B cell (primary cell): ENCODE measurements at regions not wholly inside any gene's neighbourhood (a gene's known extent, or its start where the extent isn't known, plus 50 kb on each side); places are given as distances from the start of the nearest gene placed in this dataset.

ENCODE experiments used
- ATAC-seq: fragments of 200-7000 bp; cut with Tn5 transposase; one replicate; pipeline ENCODE4 v1.10.0; 2021; ENCODE audit warnings: low read depth, mild to moderate bottlenecking, moderate number of reproducible peaks, moderate library complexity
- CTCF ChIA-PET: fragments of 350-600 bp; sonication (Branson Sonifier 250); formaldehyde crosslinking; loops from one replicate; lab custom pipeline; 2021; ENCODE audit warnings: antibody characterized with exemption, inconsistent platforms; lab: Charles Lee
- POLR2A ChIA-PET: fragments of 350-600 bp; sonication (Branson Sonifier 250); formaldehyde crosslinking; loops from one replicate; lab custom pipeline; 2021; ENCODE audit warnings: antibody characterized with exemption; lab: Charles Lee
- DNase-seq: peaks from one replicate; pipeline ENCODE4 v3.0.0; 2013
- H2AFZ ChIP-seq: 2 replicates; pipeline ENCODE4 v1.6.1; 2012; ENCODE audit warnings: mild to moderate bottlenecking, low read depth, low read length; ENCODE audit not compliant: insufficient read depth, poor library complexity, severe bottlenecking
- H3K27ac ChIP-seq, 2 donors: 1 replicate in 1 of 2; 2 replicates in 1 of 2; pipeline ENCODE4 v1.5.1; 2012 to 2013; ENCODE audit warnings: low read length in 2 of 2, mild to moderate bottlenecking in 2 of 2, moderate library complexity in 1 of 2
- H3K27me3 ChIP-seq, 4 experiments: fragments of 200-600 bp in 1 of 4; sonication (generic) in 1 of 4; replicated peaks in 1 of 4; 1 replicate in 2 of 4; 2 replicates in 2 of 4; pipeline versions ENCODE4 v1.6.1 to v1.7.0; 2013 to 2016; ENCODE audit warnings: low read length in 3 of 4, mild to moderate bottlenecking in 2 of 4, mixed read lengths in 1 of 4, moderate library complexity in 1 of 4; ENCODE audit not compliant: insufficient read depth in 4 of 4, control insufficient read depth in 3 of 4; ENCODE audit errors: control extremely low read depth in 1 of 4
- H3K36me3 ChIP-seq, 2 experiments: replicated peaks in 1 of 2; 1 replicate in 1 of 2; 2 replicates in 1 of 2; pipeline versions ENCODE4 v1.6.1 to v1.7.1; 2013; ENCODE audit warnings: low read length in 1 of 2; ENCODE audit not compliant: insufficient read depth in 2 of 2, control insufficient read depth in 1 of 2; ENCODE audit errors: control extremely low read depth in 1 of 2, extremely low read depth in 1 of 2
- H3K4me1 ChIP-seq, 2 donors: fragments of 200-600 bp in 1 of 2; sonication (generic) in 1 of 2; 1 replicate in 1 of 2; 2 replicates in 1 of 2; pipeline versions ENCODE4 v1.5.1 to v1.6.1; 2013 to 2017; ENCODE audit warnings: low read length in 2 of 2; ENCODE audit not compliant: control insufficient read depth in 2 of 2, insufficient read depth in 2 of 2
- H3K4me2 ChIP-seq: replicated peaks from 2 replicates; pipeline ENCODE3; 2012; ENCODE audit warnings: mild to moderate bottlenecking, low read depth, low read length; ENCODE audit not compliant: poor library complexity, severe bottlenecking
- H3K4me3 ChIP-seq, 5 experiments: fragments of 200-600 bp in 1 of 5; sonication (generic) in 1 of 5; 1 replicate in 3 of 5; 2 replicates in 2 of 5; pipeline versions ENCODE4 v1.5.1 to v1.7.0; 2011 to 2016; ENCODE audit warnings: low read length in 4 of 5, mild to moderate bottlenecking in 4 of 5, low read depth in 2 of 5, control low read depth in 1 of 5, moderate library complexity in 1 of 5; ENCODE audit not compliant: insufficient read depth in 1 of 5; ENCODE audit errors: control extremely low read depth in 1 of 5, extremely low read depth in 1 of 5
- H3K79me2 ChIP-seq: fragments of 200-600 bp; sonication (generic); one replicate; pipeline ENCODE4 v1.6.0; 2016; ENCODE audit warnings: low read length; ENCODE audit not compliant: control insufficient read depth, insufficient read depth
- H3K9ac ChIP-seq: fragments of 200-600 bp; sonication (generic); 2 replicates; pipeline ENCODE4 v1.6.1; 2017; ENCODE audit warnings: mild to moderate bottlenecking, low read length, moderate library complexity
- H3K9me3 ChIP-seq, 3 donors: one replicate each; pipeline versions ENCODE4 v1.6.1 to v1.7.1; 2013; ENCODE audit warnings: low read length in 2 of 3; ENCODE audit not compliant: control insufficient read depth in 2 of 3, insufficient read depth in 1 of 3; ENCODE audit errors: control extremely low read depth in 1 of 3
- H4K20me1 ChIP-seq: 2 replicates; pipeline ENCODE4 v1.6.0; 2012; ENCODE audit warnings: mild to moderate bottlenecking, low read length; ENCODE audit not compliant: insufficient read depth, control insufficient read depth, poor library complexity, severe bottlenecking
- H3K27ac Mint-ChIP-seq: one replicate; pipeline ENCODE4 v1.8.0; 2021; ENCODE audit warnings: mixed read lengths
- H3K27me3 Mint-ChIP-seq: one replicate; pipeline ENCODE4 v1.8.0; 2021; ENCODE audit warnings: mixed read lengths
- H3K4me1 Mint-ChIP-seq: one replicate; pipeline ENCODE4 v1.8.0; 2021; ENCODE audit warnings: mixed read lengths
- H3K4me3 Mint-ChIP-seq: one replicate; pipeline ENCODE4 v1.8.0; 2021; ENCODE audit warnings: mixed read lengths
- H3K9me3 Mint-ChIP-seq: one replicate; pipeline ENCODE4 v1.8.0; 2022; ENCODE audit warnings: mixed read lengths; ENCODE audit not compliant: insufficient read depth
- CTCF ChIP-seq: fragments of 200-600 bp; IDR thresholded peaks from one replicate; pipeline ENCODE4 v1.8.0; 2022; ENCODE audit warnings: antibody characterized with exemption, mild to moderate bottlenecking
- EZH2 ChIP-seq: IDR thresholded peaks from 2 replicates; pipeline ENCODE4 v1.6.1; 2012; ENCODE audit warnings: borderline replicate concordance, low read depth, mild to moderate bottlenecking, moderate library complexity, low read length; ENCODE audit not compliant: insufficient read depth, poor library complexity, severe bottlenecking
- intact Hi-C: fragments of 100-400 bp; cut with micrococcal nuclease; formaldehyde crosslinking; loops from one replicate; pipeline ENCODE4 v1.10.0; 2022

GRCh38 chr3:117407317-117407716 lies 697.7 kb downstream of the TUSC7 start:
- H3K79me2 ChIP-seq = no peaks in the 10 kb centered on the region
- no peaks in the 10 kb centered on the region for H3K27me3 Mint-ChIP-seq
- intact Hi-C loops = no loop called here
- H3K9me3 Mint-ChIP-seq = no peaks in the 10 kb centered on the region
- H3K4me3 ChIP-seq = no peak overlapping the region
- H3K27me3 ChIP-seq = no peaks in the 10 kb centered on the region
- POLR2A ChIA-PET = no interaction called here
- no peak overlapping the region for H3K9ac ChIP-seq
- H3K36me3 ChIP-seq = no peaks in the 10 kb centered on the region
- no peak overlapping the region for H3K27ac ChIP-seq
- no peak overlapping the region for H3K27ac Mint-ChIP-seq
- DNase-seq = no peak
- H3K4me3 Mint-ChIP-seq = no peak overlapping the region
- no peak overlapping the region for H2AFZ ChIP-seq
- no peaks in the 10 kb centered on the region for H4K20me1 ChIP-seq
- no peak overlapping the region for H3K4me2 ChIP-seq
- TF ChIP-seq CTCF (peak; percentile 13), EZH2 (no peak)
- no peak for ATAC-seq
- H3K4me1 ChIP-seq = no peaks in the 10 kb centered on the region
- H3K9me3 ChIP-seq = no peaks in the 10 kb centered on the region
- CTCF ChIA-PET = no interaction called here
- no peaks in the 10 kb centered on the region for H3K4me1 Mint-ChIP-seq

GRCh38 chr3:117408811-117409210 lies 699.2 kb downstream of the TUSC7 start:
- no peak overlapping the region for H2AFZ ChIP-seq
- Mint-ChIP-seq H3K9me3 (no peaks in the 10 kb centered on the region), H3K27ac (no peak overlapping the region), H3K4me1 (no peaks in the 10 kb centered on the region), H3K27me3 (no peaks in the 10 kb centered on the region), H3K4me3 (no peak overlapping the region)
- no peak overlapping the region for H3K4me3 ChIP-seq
- no peaks in the 10 kb centered on the region for H3K36me3 ChIP-seq
- ATAC-seq = no peak
- CTCF ChIA-PET = no interaction called here
- POLR2A ChIA-PET = no interaction called here
- no peak for DNase-seq
- H3K9me3 ChIP-seq = no peaks in the 10 kb centered on the region
- intact Hi-C loops = no loop called here
- no peak overlapping the region for H3K4me2 ChIP-seq
- no peaks in the 10 kb centered on the region for H3K79me2 ChIP-seq
- H3K27me3 ChIP-seq = no peaks in the 10 kb centered on the region
- H3K27ac ChIP-seq = no peak overlapping the region
- no peaks in the 10 kb centered on the region for H4K20me1 ChIP-seq
- no peak overlapping the region for H3K9ac ChIP-seq
- TF ChIP-seq EZH2 = no peak
- no peak for TF ChIP-seq CTCF
- H3K4me1 ChIP-seq = no peaks in the 10 kb centered on the region
